HEK293T (cell line): ENCODE measurements at regions not wholly inside any gene's neighbourhood (a gene's known extent, or its start where the extent isn't known, plus 50 kb on each side); places are given as distances from the start of the nearest gene placed in this dataset.

Experiments used
- ARNT ChIP-seq: fragments of 450-650 bp; IDR thresholded peaks from 2 replicates; pipeline ENCODE4 v1.6.1; 2017; ENCODE audit warnings: mild to moderate bottlenecking
- ELF4 ChIP-seq: fragments of 450-650 bp; IDR thresholded peaks from 2 replicates; pipeline ENCODE4 v1.6.1; 2017; ENCODE audit warnings: antibody characterized with exemption
- FOXA1 ChIP-seq: fragments of 450-650 bp; IDR thresholded peaks from 2 replicates; pipeline ENCODE4 v1.6.1; 2016; ENCODE audit warnings: mild to moderate bottlenecking
- FOXK2 ChIP-seq: fragments of 450-650 bp; IDR thresholded peaks from 2 replicates; pipeline ENCODE4 v1.6.1; 2016; ENCODE audit warnings: mild to moderate bottlenecking
- FOXM1 ChIP-seq: fragments of 450-650 bp; IDR thresholded peaks from 2 replicates; pipeline ENCODE4 v1.6.1; 2017; ENCODE audit warnings: mild to moderate bottlenecking, borderline replicate concordance
- L3MBTL2 ChIP-seq: fragments of 450-650 bp; conservative IDR thresholded peaks from 2 replicates; pipeline ENCODE4 v1.6.1; 2016; ENCODE audit warnings: mild to moderate bottlenecking
- LEF1 ChIP-seq: fragments of 450-650 bp; IDR thresholded peaks from 2 replicates; pipeline ENCODE4 v1.6.1; 2017; ENCODE audit warnings: mild to moderate bottlenecking, borderline replicate concordance
- NFRKB ChIP-seq: fragments of 450-650 bp; IDR thresholded peaks from 2 replicates; pipeline ENCODE4 v1.6.1; 2016; ENCODE audit warnings: mild to moderate bottlenecking, moderate library complexity
- PKNOX1 ChIP-seq: fragments of 450-650 bp; IDR thresholded peaks from 2 replicates; pipeline ENCODE4 v1.6.1; 2016
- SP1 ChIP-seq: fragments of 450-650 bp; IDR thresholded peaks from 2 replicates; pipeline ENCODE4 v1.6.1; 2017
- SUZ12 ChIP-seq: fragments of 450-650 bp; IDR thresholded peaks from 2 replicates; pipeline ENCODE4 v1.6.1; 2016; ENCODE audit warnings: mild to moderate bottlenecking

- no peak for TF ChIP-seq LEF1
- TF ChIP-seq ELF4, result no peak
- no peak for TF ChIP-seq ARNT
- no peak for TF ChIP-seq PKNOX1
- no peak for TF ChIP-seq FOXA1
- no peak for TF ChIP-seq FOXK2
- no peak for TF ChIP-seq FOXM1
- TF ChIP-seq L3MBTL2, result no peak
- no peak for TF ChIP-seq NFRKB
- TF ChIP-seq SUZ12, result no peak
- TF ChIP-seq SP1, result no peak
Observed at GRCh38 chr7:53611043-53611442, 575.6 kb downstream of the POM121L12 start.
